Ovary (tissue), 3 donors: ENCODE measurements at regions not wholly inside any gene's neighbourhood (a gene's known extent, or its start where the extent isn't known, plus 50 kb on each side); places are given as distances from the start of the nearest gene placed in this dataset.

Source experiments
- CTCF ChIP-seq, 3 donors: fragments of 450-650 bp in 2 of 3; fragments of 200-600 bp in 1 of 3; IDR thresholded peaks; one replicate each; pipeline versions ENCODE4 v1.5.1 to v1.8.0; 2016 to 2022; ENCODE audit warnings: antibody characterized with exemption in 3 of 3, mild to moderate bottlenecking in 1 of 3
- EP300 ChIP-seq: sonication (generic); formaldehyde crosslinking; IDR thresholded peaks from one replicate; pipeline ENCODE4 v1.6.1; 2017; ENCODE audit warnings: antibody characterized with exemption
- POLR2A ChIP-seq: fragments of 450-650 bp; IDR thresholded peaks from one replicate; pipeline ENCODE4 v1.6.1; 2017; ENCODE audit warnings: antibody characterized with exemption, mild to moderate bottlenecking, moderate library complexity
- donor health status: DM: no; HTN: no; CAD: no.

- TF ChIP-seq CTCF (IDR thresholded peaks at IDR 0.05) (no peak), POLR2A (no peak), EP300 (no peak)
These were observed 90.1 kb upstream of the WDR26 start for GRCh38 chr1:224524679-224525078.
